ENCODE measurements at regions not wholly inside any gene's neighbourhood (a gene's known extent, or its start where the extent isn't known, plus 50 kb on each side); places are given as distances from the start of the nearest gene placed in this dataset.
A peak's percentile ranks its signal among the peaks of the same experiment; 100 is the strongest.

- DNase-seq: no peak
Observed at GRCh38 chr12:42819846-42820245, 230.3 kb upstream of the PRICKLE1 start.

GRCh38 chr12:42815068-42815467 lies 225.5 kb upstream of the PRICKLE1 start:
- in situ Hi-C loops (cut with HindIII; ENCODE audit: low pct_ligation_motif_present, low pct_unique_long_range_greater_than_20kb, low sequenced_read_pairs): no loop called here
- no peak for DNase-seq

More at GRCh38 chr12:42819846-42820245, 230.3 kb upstream of the PRICKLE1 start:
- in situ Hi-C loops (cut with HindIII; ENCODE audit: low pct_ligation_motif_present, low pct_unique_long_range_greater_than_20kb, low sequenced_read_pairs): no loop called here

DNA sequence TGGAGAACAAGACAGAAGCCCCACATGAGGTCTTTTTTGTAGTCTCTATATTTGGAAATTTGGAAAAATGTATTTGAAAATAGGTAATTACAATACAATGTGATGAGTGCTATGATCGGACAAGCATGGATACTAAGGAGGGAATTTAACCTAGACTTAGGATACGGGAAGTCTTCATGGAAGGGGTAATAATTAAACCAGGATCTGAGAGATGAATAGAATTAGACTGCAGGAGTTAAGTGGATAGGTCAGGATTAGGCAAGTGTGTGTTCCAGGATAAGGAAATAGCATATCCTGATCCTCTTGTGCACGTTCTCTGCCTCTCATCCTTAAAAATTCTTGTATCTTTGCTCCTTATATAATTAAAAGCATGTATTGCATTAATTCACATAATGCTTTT lies 223.3 kb upstream of the PRICKLE1 start:
- in situ Hi-C loops (cut with HindIII; ENCODE audit: low pct_ligation_motif_present, low pct_unique_long_range_greater_than_20kb, low sequenced_read_pairs): no loop called here
- no peak for DNase-seq

DNA sequence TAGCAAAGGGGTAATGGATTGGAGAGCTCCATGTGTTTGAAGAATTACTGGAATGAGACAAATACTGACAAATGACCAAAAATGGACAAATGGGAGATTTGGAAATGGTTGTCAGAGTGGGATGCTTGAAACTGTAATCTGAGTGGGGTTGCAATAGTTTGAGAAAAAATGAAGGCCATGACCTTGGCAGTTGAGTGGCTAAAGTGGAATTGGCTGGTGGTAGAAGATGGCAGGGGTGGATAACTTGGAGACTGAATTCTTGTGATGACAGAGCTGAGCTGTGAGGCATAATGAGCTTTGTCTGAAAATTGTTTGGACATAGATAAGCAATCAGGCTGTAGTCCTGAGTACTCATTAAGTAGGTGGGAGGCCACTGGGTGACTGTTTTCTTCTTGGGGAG lies 222.5 kb upstream of the PRICKLE1 start:
- DNase-seq: no peak
- in situ Hi-C loops (cut with HindIII; ENCODE audit: low pct_ligation_motif_present, low pct_unique_long_range_greater_than_20kb, low sequenced_read_pairs): no loop called here

GRCh38 chr12:42810006-42810405 lies 220.5 kb upstream of the PRICKLE1 start:
- no peak for DNase-seq
- in situ Hi-C loops (cut with HindIII; ENCODE audit: low pct_ligation_motif_present, low pct_unique_long_range_greater_than_20kb, low sequenced_read_pairs): no loop called here

GRCh38 chr12:42809226-42809625 lies 219.7 kb upstream of the PRICKLE1 start:
- no peak for DNase-seq
- in situ Hi-C loops (cut with HindIII; ENCODE audit: low pct_ligation_motif_present, low pct_unique_long_range_greater_than_20kb, low sequenced_read_pairs): no loop called here

- DNase-seq: no peak
- in situ Hi-C loops (cut with HindIII; ENCODE audit: low pct_ligation_motif_present, low pct_unique_long_range_greater_than_20kb, low sequenced_read_pairs): no loop called here
Observed at GRCh38 chr12:42807766-42808165, 218.2 kb upstream of the PRICKLE1 start.

- no peak for DNase-seq
- in situ Hi-C loops (cut with HindIII; ENCODE audit: low pct_ligation_motif_present, low pct_unique_long_range_greater_than_20kb, low sequenced_read_pairs): no loop called here
Observed at GRCh38 chr12:42807251-42807650, 217.7 kb upstream of the PRICKLE1 start.

GRCh38 chr12:42804928-42805327 lies 215.4 kb upstream of the PRICKLE1 start:
- no peak for DNase-seq
- in situ Hi-C loops (cut with HindIII; ENCODE audit: low pct_ligation_motif_present, low pct_unique_long_range_greater_than_20kb, low sequenced_read_pairs): no loop called here

GRCh38 chr12:42802785-42803189 lies 213.2 kb upstream of the PRICKLE1 start:
- in situ Hi-C loops (cut with HindIII; ENCODE audit: low pct_ligation_motif_present, low pct_unique_long_range_greater_than_20kb, low sequenced_read_pairs): no loop called here
- no peak for DNase-seq

DNA sequence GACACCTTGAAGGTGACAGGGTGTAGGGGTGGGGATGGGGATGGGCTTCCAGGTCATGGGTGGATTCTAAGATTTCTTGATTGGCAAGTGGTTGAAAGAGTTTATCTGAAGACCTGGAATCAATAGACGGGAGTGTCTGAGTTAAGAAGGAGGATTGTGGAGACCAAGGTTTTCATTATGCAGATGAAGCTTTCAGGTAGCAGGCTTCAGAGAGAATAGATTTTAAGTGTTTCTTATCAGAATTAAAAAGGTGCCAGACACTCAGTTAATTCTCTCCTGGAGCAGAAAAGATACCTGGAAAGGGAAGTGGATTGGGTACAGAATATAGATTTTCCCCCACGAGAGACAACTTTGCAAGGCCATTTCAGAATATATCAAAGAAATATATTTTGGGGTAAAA lies 211.7 kb upstream of the PRICKLE1 start:
- DNase-seq: no peak
- in situ Hi-C loops (cut with HindIII; ENCODE audit: low pct_ligation_motif_present, low pct_unique_long_range_greater_than_20kb, low sequenced_read_pairs): no loop called here

DNA sequence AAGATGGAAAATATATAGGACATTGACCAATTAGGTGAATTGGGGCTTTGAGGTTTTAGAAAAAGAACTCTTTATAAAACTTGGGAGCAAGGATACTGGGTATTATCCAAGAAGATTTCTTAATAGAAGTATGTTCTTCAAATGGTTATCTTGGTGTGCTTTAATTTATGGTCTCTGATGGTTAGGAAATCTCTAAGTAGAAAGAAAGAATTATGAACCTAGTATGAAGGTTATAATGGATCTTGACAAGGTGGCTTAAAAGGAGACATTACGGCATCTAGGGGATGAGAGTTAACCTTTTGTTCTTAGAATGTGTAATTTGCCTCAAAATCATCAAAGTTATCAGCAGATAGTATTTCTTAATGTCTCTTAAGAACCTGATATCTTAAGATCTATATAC lies 210.4 kb upstream of the PRICKLE1 start:
- DNase-seq: no peak
- in situ Hi-C loops (cut with HindIII; ENCODE audit: low pct_ligation_motif_present, low pct_unique_long_range_greater_than_20kb, low sequenced_read_pairs): loop anchor here (25.0 kb wide), 1 partner anchor 487 kb away; no protein-coding TSS in a partner anchor

- DNase-seq: peak; percentile 66
- in situ Hi-C loops (cut with HindIII; ENCODE audit: low pct_ligation_motif_present, low pct_unique_long_range_greater_than_20kb, low sequenced_read_pairs): loop anchor here (25.0 kb wide), 1 partner anchor 488 kb away; no protein-coding TSS in a partner anchor
Observed at GRCh38 chr12:42798811-42799438, 209.4 kb upstream of the PRICKLE1 start.

DNA sequence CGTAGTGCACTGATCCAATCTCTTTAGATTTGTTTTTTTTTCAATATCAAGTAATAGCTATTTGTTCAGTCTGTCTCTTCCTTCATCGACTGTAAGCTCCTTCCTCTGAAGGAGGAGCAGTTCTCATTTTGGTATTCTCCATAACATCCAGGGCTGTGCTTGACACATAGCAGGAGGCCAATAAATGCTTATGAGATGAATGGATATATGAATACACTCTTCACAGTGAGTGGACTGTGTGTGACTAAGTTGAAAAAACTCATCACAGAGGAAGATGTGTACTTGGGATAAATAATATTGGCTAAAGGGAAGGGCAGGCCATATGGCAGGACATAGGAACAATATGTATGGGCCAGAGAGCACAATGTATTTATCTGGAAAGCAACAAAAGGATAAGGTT lies 205.3 kb upstream of the PRICKLE1 start:
- in situ Hi-C loops (cut with HindIII; ENCODE audit: low pct_ligation_motif_present, low pct_unique_long_range_greater_than_20kb, low sequenced_read_pairs): loop anchor here (25.0 kb wide), 1 partner anchor 492 kb away; no protein-coding TSS in a partner anchor

GRCh38 chr12:42793166-42793565 lies 203.6 kb upstream of the PRICKLE1 start:
- in situ Hi-C loops (cut with HindIII; ENCODE audit: low pct_ligation_motif_present, low pct_unique_long_range_greater_than_20kb, low sequenced_read_pairs): loop anchor here (25.0 kb wide), 1 partner anchor 494 kb away; no protein-coding TSS in a partner anchor
- DNase-seq: no peak

More for the DNA sequence above, 205.3 kb upstream of the PRICKLE1 start:
- DNase-seq: no peak

DNA sequence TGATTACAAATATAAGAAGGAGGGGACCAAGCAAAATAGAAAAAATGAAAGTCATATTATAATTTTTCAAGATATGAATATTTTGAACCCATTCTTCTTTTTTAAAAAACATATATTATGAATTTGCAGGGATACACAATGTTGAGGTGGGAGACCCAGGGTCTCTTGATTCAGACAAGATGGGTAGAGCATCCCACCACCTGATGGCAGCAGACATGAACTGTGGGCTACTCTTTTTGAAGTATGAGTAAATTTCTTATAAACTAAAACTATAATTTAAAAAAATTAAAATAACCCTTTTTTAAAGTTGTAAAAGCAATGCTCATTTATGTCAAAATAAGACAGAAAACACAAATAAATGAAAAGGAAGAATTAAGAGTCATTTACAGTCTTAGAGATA lies 202.7 kb upstream of the PRICKLE1 start:
- in situ Hi-C loops (cut with HindIII; ENCODE audit: low pct_ligation_motif_present, low pct_unique_long_range_greater_than_20kb, low sequenced_read_pairs): loop anchor here (25.0 kb wide), 1 partner anchor 495 kb away; no protein-coding TSS in a partner anchor
- DNase-seq: peak; percentile 32

DNA sequence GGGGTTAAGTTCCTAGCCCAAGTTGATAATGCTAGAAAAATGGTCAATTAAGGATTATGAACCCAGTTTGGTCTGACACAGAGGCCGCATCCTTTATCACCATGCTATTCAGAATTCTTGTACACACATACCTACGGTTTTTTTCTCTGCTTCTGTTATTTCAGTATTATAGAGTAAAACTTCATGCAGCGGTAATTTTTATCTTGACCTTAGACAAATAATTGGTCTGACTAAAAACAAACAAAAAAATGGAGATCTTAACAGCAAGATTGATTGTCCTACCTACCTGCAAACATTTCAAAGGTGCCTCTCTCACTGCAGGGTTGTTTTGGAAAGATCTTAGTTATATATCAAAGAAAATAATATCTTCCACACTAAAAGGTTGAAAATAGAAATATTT lies 201.9 kb upstream of the PRICKLE1 start:
- in situ Hi-C loops (cut with HindIII; ENCODE audit: low pct_ligation_motif_present, low pct_unique_long_range_greater_than_20kb, low sequenced_read_pairs): loop anchor here (25.0 kb wide), 1 partner anchor 496 kb away; no protein-coding TSS in a partner anchor
- no peak for DNase-seq

DNA sequence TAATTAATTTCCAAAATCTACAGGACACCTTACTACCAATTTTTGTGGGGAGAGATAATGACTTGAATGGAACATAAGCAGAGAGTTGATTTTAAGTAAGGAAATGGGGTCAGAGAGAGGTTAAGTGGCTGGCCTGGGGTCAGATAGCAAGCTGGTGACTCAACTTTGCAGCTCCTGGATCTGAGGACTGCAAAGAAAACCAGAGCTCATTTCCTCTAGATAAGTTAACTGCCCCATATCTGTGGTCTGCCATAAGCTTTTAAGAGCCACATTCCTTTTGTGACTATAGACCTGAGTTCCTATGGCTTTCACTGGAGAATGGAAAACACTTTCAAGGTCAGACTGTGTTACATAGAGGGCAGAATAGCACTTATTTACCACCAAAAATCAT lies 201.2 kb upstream of the PRICKLE1 start:
- in situ Hi-C loops (cut with HindIII; ENCODE audit: low pct_ligation_motif_present, low pct_unique_long_range_greater_than_20kb, low sequenced_read_pairs): loop anchor here (25.0 kb wide), 1 partner anchor 497 kb away; no protein-coding TSS in a partner anchor
- peak; percentile 99 for DNase-seq

GRCh38 chr12:42789808-42790760 lies 200.5 kb upstream of the PRICKLE1 start:
- in situ Hi-C loops (cut with HindIII; ENCODE audit: low pct_ligation_motif_present, low pct_unique_long_range_greater_than_20kb, low sequenced_read_pairs): loop anchor here (25.0 kb wide), 1 partner anchor 497 kb away; no protein-coding TSS in a partner anchor
- peak; percentile 28 for DNase-seq
